K562 (cell line): ENCODE measurements at regions not wholly inside any gene's neighbourhood (a gene's known extent, or its start where the extent isn't known, plus 50 kb on each side); places are given as distances from the start of the nearest gene placed in this dataset.

Source experiments
- CREB1 ChIP-seq, 2 experiments: sonication (generic) in 1 of 2; formaldehyde crosslinking in 1 of 2; IDR thresholded peaks; 2 replicates each; pipeline versions ENCODE4 v1.6.1 to v1.8.0; 2012 to 2022; ENCODE audit warnings: inconsistent platforms in 1 of 2, mild to moderate bottlenecking in 1 of 2, missing genetic modification reagents in 1 of 2, moderate library complexity in 1 of 2
- CTCF ChIP-seq, 3 experiments: IDR thresholded peaks in 2 of 3; conservative IDR thresholded peaks in 1 of 3; 2 replicates each; pipeline ENCODE4 v1.5.1; 2011 to 2012; ENCODE audit warnings: low read length in 3 of 3, mild to moderate bottlenecking in 3 of 3, control low read depth in 2 of 3, improper control_type of control experiment in 1 of 3, inconsistent platforms in 1 of 3, low read depth in 1 of 3, mixed read lengths in 1 of 3, moderate library complexity in 1 of 3; ENCODE audit not compliant: insufficient read depth in 2 of 3
- FOSL1 ChIP-seq: fragments of 200-800 bp; sonication (Bioruptor generic); conservative IDR thresholded peaks from 2 replicates; pipeline ENCODE4 v1.6.1; 2016; ENCODE audit warnings: missing genetic modification characterization, missing compliant biosample characterization
- IRF1 ChIP-seq: sonication (generic); formaldehyde crosslinking; IDR thresholded peaks from 2 replicates; pipeline ENCODE4 v1.8.0; 2022; ENCODE audit warnings: missing genetic modification reagents, mild to moderate bottlenecking, borderline replicate concordance
- KAT2B ChIP-seq: IDR thresholded peaks from one replicate; pipeline ENCODE4 v1.6.1; 2012; ENCODE audit warnings: low read depth, mild to moderate bottlenecking, control low read depth, inconsistent platforms, low read length, moderate library complexity
- MNT ChIP-seq, 2 experiments: fragments of 450-650 bp; conservative IDR thresholded peaks; 2 replicates each; pipeline ENCODE4 v1.6.1; 2017; ENCODE audit warnings: mild to moderate bottlenecking in 2 of 2, moderate library complexity in 2 of 2
- MTA3 ChIP-seq: fragments of 450-650 bp; formaldehyde crosslinking; IDR thresholded peaks from 2 replicates; pipeline ENCODE4 v1.6.1; 2017; ENCODE audit warnings: mild to moderate bottlenecking, borderline replicate concordance
- NFIC ChIP-seq: fragments of 450-650 bp; IDR thresholded peaks from 2 replicates; pipeline ENCODE4 v1.6.1; 2017; ENCODE audit warnings: mild to moderate bottlenecking, inconsistent platforms
- PREB ChIP-seq: sonication (generic); formaldehyde crosslinking; IDR thresholded peaks from 2 replicates; pipeline ENCODE4 v1.8.1; 2023; ENCODE audit warnings: mild to moderate bottlenecking, missing genetic modification reagents
- SREBF1 ChIP-seq: fragments of 150-350 bp; IDR thresholded peaks from 2 replicates; pipeline ENCODE4 v1.6.1; 2014; ENCODE audit warnings: antibody characterized with exemption, low read depth, low read length, borderline replicate concordance
- TAF15 ChIP-seq: fragments of 200-400 bp; formaldehyde crosslinking; IDR thresholded peaks from 2 replicates; pipeline ENCODE4 v1.6.1; 2017; ENCODE audit warnings: mild to moderate bottlenecking, low read depth, low read length, moderate library complexity
- ZBTB43 ChIP-seq: sonication (generic); formaldehyde crosslinking; IDR thresholded peaks from 2 replicates; pipeline ENCODE4 v1.8.0; 2023; ENCODE audit warnings: mild to moderate bottlenecking, missing genetic modification reagents
- ZNF280B ChIP-seq: fragments of 250-450 bp; sonication (Bioruptor Pico); IDR thresholded peaks from 2 replicates; pipeline ENCODE4 v1.5.1; 2021; ENCODE audit warnings: mild to moderate bottlenecking

GRCh38 chr4:176529574-176529973, 209.8 kb downstream of the SPCS3 start:
- TF ChIP-seq TAF15 (no peak), PREB (no peak), MTA3 (no peak), CREB1 (IDR thresholded peaks at IDR 0.05) (no peak), CREB1 (CRISPR knock-in tag; IDR thresholded peaks at IDR 0.05) (no peak), CTCF (IDR thresholded peaks at IDR 0.05 in 2 of 3, conservative IDR thresholded peaks at IDR 0.05 in 1 of 3; ENCODE audit: insufficient read depth in 2 of 3, low read depth in 1 of 3, low read length in 3 of 3) (no peak), IRF1 (CRISPR knock-in tag) (no peak), ZBTB43 (CRISPR knock-in tag) (no peak), KAT2B (no peak), SREBF1 (no peak), NFIC (no peak), ZNF280B (CRISPR knock-in tag) (no peak), MNT (conservative IDR thresholded peaks at IDR 0.05) (no peak), FOSL1 (tag) (no peak)
